Activated CD8-positive, alpha-beta memory T cell treated with anti-CD3 and anti-CD28 coated beads for 1 hour (primary cell): ENCODE measurements at regions not wholly inside any gene's neighbourhood (a gene's known extent, or its start where the extent isn't known, plus 50 kb on each side); places are given as distances from the start of the nearest gene placed in this dataset.

ENCODE experiments used
- DNase-seq, 2 donors: peaks; one replicate each; pipeline ENCODE4 v3.0.0-alpha.2; 2020; ENCODE audit warnings: low read depth in 1 of 2; ENCODE audit errors: extremely low read depth in 1 of 2

DNA sequence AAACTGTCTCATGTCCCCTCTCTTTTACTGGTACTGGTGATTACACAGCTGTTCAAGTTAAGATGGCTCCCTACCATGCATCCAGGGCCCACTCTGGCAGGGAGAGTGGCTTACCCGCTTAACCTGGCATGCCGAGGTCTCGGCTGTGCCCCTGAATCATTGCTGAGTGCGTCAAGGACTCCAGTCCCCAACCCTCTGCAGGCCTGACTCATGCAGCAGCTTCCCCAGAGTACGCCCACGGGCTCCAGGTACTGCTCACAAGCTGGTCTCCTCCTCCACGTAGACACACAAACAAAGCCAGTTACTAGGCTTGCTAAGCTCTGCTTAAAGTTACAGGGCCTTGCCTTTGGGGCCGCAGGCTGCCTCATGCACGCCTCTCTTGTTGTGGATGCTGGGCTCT, 447.4 kb downstream of the COG6 start:
- DNase-seq, result peak in 1 of 2 donors; percentile 36

DNA sequence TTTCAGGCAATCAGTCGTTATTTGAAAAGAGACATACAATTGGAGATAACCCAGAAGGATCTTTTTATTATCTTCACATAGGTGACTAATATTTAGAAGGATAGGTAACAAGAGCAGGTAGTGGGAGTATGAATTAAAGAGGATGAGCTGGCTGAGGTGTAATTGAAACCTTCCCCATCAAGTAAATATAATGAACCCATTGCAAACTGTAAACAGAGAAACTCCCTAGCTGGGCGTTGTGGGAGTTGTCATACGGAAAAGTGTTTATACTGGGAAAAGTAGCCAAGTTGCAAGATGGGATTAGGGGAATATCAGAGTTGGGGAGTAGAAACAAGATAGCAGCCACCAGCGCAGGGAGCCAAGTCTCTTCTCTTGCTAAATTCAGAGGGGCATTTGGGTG, 448.4 kb downstream of the COG6 start:
- no peak for DNase-seq

DNA sequence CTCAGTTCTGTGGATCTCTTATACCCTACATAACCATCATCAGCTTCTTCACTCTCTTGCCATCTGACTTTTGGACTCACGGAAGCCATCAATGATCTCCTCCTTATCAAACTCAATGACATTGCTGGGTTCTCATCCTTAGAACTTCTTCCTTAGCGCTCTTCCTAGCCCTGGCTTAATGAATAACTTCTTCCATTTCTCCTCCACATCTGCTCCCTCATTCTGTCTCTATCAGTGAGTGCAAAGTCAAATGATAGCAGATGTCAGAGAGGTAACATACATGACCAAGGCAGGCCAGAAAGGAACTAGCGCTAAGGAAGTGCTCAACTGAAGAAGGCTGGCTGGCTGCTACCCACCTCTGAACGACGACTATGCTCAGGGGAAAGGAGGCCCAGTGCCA, 449.8 kb downstream of the COG6 start:
- no peak for DNase-seq

DNA sequence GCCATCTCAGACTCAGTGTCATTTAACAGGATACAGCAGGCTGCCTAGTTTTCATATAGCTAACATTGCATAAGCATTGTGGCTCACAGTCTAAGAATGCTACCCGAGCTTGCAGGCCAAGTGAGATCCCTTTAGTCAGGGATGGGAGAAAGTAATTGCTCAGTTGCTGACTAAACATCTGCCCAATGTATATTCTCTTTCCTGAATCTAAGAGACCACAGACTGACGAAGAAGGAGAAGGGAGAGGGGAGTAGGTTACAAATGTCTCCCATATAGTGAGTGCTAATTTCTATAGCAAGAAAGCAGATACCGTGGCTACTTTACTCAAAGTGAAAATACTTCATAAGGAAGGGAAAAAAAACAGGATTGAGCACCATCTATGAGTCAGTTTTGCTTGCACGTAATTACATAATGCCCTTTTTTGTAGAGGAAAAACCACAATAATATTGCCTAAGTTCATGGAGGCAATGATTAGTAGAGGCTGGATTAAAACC, 453.9 kb downstream of the COG6 start:
- no peak for DNase-seq

DNA sequence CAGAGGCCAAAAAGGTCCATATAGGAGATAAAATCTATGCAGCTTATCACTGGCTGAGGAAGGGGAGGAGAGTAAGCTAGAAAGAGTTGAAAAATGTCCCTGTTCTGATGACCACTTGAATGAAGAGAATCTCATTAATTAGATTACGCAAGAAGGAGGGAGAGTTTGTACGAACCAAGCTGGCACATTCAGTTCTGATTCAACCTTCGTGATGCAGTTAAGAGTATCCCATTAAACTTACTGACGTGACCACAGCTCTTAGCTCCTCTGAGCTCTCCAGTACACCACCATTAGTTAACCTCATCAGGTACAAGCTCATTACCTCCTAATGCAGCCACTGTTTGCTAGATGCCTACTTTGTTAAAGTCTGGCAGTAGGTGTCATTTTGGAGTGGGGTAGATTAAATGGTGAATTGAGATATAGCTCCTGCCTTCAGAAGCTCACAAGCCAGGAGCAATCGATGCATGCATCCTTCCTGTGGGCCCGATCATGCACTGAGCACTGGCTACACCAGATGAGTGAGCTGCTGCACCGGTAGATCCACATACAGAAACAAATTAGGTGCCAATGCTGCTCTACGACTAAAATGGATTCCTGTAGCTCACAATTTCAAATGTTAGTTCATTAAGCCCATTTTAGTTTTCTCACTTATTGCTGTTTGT, 458.3 kb downstream of the COG6 start:
- no peak for DNase-seq

DNA sequence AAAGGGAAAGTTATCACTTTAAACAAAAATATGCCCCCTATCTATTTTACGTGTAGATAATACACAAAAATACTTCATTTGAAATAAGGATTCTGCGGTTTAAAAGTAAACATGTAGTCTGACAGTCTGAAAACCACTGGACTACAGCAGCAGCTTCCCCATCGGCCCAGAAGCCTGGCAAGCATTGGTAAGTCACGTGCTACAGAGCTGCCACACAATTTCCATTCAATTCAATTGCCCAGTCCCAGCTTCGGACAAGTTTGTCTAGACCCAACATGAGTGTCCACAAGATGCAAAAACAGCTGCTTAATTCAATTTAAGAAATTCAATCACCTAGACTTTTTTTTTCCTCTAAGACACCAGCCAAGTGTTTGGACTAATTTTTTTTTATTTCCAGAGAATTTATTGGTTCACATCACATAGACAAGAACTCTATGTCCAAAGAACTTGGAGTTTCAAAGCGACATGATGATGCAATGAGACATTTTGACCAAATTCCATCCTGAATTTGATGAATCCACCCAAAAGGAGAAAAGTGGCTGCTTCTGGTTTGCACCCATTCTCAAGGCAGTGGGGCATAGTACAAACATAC, 458.9 kb downstream of the COG6 start:
- no peak for DNase-seq

DNA sequence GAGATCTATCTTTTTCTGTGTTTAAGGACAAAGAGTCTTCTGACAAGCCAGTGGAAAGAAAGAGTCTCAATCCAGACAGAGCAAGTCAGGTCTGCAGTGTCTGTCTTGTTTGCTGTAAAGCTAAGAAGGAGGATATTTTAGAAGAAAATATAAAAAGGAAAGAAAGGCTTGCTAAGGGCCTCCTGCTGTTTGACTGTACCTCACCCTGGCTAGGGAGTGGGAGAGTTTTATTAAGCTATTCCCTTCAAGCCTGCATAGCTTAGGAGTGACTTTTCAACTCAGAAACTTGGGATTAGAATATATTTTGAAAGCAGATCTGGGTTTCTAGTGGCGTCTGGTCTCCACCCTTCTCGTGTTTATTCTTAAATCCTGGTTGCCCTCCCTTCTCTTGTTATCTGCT, 460.0 kb downstream of the COG6 start:
- no peak for DNase-seq

DNA sequence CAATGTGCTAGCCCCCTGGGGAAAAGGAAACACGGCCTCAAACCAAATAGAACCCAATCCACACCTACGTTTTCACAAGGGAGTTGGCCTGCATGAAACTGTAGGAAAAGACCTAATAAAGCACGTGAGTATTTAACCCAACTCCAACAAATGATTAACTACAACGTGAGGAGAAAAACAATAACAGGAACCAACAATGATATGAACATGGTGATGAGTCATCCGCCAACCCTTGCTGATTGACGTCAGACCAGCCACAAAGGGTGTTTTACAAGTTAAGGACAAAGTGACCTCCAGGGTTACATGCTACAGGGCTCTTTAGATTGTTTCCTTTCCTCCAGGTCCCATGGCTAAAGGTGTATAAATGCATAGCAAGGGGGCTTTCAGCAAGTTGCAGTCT, 460.5 kb downstream of the COG6 start:
- DNase-seq, result no peak

DNA sequence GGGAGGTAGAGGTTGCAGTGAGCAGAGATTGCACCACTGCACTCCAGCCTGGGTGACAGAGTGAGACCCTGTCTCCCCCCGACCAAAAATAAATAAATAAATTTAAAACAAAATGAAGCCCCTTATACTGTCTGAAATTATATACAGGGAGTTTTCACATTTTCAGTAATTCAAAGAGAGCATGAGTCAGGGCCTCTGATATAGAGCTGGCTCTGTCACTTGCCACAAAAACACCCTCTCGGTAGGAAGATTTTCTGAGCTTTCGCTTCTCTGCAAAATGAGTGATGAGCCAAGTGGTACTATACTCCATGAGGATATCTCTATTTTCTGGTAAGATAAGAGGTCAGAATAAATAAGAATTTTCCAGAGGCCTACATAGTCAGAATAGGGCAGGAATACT, 462.9 kb downstream of the COG6 start:
- DNase-seq, result no peak

DNA sequence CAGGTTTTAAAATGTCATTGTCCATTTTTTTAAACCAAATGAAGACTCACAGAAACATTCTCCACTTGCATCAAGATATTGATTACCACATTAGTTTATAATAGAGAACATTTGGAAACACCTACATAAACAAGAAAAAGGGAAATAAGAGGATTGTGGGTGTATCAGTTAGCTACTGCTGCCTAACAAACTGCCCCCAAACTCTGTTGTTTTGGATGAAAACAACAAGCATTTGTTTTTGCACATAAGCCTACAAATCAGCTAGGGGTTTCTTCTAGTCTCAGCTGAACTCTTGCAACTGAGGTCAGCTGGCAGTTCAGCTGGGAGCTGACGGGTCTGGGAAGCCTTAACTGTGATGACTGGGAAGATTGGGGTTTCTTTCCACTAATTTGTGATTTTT, 464.4 kb downstream of the COG6 start:
- no peak for DNase-seq

DNA sequence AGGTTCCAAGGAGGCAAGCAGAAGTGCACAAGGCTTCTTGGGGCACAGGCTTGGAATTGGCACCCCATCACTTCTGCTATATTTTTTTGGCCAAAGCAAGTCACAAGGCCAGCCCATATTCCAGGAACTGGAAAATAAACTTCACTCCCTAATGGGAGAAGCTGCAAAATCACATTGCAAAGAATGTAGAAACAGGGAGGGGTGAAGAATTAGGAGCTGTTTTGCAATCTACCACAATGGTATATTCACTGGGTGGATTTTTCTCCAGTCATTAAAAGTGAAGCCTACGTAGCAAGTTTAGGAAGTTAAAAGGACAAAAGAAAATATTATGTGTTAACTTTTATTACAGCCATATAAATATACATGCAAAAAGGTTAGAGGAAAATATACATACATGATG, 464.8 kb downstream of the COG6 start:
- no peak for DNase-seq

DNA sequence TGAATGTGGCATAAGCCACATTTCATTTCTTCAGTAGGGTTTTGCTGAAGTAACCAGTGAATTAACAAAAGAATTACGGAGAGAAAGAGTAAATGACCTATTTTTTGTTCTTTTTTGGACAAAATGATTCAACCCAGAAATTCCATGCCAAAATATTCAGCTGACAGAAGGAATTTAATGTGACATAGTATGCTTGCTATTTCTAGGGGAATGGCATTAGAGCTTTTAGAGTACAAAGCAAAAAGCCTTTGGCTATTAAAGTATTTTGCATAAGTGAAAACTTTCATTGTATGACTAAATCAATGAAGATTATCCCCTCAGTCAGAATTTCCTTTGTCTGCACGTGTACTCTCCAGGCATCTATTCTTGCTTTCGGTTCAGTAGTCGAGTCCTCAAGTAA, 465.3 kb downstream of the COG6 start:
- DNase-seq, result no peak

DNA sequence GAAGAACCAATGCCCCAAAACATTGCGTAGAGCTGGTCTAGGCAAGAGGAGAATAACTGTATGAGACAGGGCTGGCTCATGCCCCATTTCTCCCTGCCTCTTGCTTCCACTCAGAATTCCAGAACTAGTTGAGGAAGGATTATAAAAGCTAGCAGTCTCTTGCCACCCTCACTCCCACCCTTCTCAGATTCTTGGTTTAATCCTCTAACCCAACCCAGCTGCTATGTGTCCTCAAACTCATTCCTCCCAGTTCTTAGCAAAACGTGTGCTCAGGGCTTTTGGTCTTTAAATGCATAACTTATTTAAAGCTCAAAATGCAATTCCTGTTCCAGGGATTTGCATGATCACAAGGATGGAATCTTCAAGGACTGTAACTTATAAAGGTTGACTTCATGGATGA, 466.3 kb downstream of the COG6 start:
- no peak for DNase-seq

DNA sequence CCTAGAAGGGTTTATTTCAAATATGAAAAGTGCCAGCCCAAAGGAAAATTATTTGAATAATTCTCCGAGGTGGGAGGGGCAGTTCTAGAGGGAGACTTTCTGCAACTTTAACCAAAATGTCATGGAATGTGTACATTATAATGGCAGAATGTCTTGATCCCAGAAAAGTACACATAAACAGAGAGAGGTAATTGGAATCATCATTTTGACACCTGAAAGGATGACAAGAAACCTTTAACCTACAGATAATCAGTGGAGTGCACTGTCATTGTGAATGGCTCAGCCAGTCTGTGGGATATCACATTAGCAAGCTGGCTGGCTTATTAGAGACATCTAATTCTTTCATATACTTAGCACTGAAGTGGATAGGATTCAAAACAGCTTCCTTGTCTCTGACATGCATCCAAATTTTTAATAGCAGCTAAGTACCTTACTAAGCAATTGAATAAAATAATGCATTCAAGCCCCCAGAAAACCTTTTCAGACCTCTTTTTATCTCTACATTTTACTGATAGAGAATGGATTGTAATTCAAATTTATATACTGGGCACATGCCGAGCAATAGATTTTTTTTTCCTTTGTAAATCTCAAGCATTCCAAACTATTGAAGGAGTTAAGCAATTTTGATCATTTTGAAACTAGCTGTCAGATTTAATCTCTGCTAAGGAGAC, 468.6 kb downstream of the COG6 start:
- DNase-seq, result no peak

DNA sequence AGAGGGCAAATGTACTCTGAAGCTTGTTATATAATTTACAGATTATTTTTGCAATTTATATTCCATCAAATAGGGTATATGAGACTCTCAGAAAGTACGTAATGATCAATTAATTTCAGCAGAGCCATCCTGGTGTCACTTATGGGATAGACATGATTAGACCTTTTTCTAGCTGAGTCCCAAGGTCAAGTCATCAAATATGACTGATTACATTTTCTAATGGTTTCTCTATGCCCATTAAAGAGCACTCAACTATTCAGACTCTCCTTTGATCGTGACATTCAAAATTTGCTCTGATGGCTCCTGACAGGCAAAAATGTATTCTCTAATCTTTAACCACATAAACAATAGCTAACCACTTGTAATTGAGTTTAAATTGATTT, 469.2 kb downstream of the COG6 start:
- no peak for DNase-seq

DNA sequence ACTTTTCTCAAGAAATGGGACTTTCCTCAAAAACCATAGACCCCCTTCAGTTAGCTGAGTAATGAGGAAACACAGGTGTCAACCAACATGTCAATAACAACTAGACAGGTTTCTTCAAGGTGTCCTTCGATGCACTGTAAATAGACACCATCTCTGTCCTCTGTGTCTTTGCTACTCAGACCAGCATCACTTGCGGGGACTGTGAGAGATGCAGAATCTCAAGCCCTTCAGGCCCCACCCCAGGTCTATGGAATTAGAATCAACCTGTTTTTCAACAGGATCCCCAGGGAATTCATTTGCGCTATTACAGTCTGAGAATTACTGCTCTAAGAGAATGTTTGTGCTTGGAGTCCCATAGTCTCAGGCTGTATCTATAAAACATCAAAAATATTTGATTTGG, 469.9 kb downstream of the COG6 start:
- DNase-seq, result no peak

DNA sequence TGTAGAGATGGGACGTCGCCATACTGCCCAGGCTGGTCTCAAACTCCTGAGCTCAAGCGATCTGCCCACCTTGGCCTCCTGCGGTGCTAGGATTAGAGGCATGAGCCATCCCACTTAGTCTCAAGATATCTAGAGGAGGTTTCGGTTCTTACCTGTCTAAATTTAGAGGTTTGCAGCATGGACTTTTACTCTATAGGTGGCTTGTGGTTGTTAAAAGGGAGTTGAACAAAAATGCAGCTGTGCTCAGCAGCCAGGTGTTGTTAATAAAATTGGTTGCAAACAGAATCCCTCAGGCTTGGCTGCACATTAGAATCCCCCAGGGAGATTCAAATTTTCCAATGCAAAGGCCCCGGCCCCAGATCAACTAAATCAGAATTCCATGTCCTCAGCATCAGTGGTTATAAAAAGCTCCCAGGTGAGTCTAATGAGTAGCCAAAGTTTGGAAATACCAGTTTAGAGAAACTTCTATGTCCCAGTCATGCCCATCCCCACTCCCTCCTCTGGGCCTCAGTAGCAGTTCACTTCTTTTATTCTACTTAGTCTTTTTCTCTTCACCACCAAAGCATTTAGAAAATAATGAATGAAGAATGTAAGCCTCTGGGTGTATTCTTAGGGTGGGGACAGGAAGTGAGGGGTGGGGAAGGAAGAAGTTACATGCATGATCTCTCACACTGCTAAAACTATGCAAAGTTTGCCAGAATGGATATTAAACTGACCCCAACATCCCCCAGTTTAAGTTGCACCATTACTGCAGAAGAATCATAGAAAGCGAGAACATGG, 471.0 kb downstream of the COG6 start:
- no peak for DNase-seq

DNA sequence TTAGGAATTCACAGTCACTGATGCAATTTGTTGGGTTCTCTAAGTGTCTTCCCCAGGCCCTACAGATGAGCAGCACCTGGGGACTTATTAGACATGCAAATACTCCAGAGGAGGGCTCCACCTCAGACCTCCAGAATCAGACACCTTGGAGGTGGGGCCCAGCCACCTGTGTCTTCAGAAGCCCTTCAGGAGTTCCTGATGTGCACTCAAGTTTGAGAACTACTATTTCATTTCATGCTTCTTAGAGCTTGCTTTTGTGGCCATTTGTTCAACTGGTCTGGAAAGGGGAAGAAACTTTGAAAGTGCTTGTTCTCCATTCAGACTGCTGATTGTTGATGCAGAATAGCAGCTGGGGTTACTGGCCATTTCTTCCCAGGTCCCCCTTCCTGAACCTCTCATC, 472.0 kb downstream of the COG6 start:
- DNase-seq, result no peak

DNA sequence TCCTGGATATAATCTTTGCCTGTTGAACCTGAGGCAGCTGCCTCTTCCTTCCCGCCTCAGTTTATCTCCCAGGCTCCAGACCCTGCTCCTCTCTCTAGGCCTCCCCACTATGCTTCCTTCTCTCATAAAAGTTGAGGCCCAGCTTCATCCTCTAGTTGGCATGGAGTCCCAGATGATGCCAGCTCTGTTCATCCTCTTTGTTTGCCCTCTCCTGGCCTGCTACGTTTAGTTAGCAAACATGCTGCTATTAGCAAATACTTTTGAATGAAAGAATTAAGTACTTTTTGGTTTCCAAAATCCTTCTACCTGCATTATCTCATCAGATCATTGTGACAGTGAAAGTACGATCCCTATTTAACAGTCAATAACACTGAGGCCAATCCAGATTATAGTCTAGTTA, 472.5 kb downstream of the COG6 start:
- DNase-seq, result no peak

DNA sequence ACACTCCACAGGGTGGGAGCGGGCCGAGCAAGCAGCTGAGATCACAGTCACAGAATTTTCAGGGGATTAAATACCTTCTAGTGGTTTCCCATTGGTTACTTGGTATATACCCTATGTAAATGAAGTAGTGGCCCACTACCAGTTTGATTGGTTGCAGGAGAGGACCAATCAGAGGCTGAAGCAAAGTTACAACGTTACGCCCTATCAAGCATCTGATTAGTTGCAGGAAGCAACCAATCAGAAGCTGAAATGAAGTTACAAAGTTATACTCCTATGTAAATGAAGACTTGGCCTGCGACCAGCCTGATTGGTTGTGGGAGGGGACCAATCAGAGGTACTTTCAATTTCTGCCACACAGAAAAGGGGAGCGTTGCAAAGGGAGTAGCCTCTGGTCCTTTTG, 474.0 kb downstream of the COG6 start:
- DNase-seq, result no peak

DNA sequence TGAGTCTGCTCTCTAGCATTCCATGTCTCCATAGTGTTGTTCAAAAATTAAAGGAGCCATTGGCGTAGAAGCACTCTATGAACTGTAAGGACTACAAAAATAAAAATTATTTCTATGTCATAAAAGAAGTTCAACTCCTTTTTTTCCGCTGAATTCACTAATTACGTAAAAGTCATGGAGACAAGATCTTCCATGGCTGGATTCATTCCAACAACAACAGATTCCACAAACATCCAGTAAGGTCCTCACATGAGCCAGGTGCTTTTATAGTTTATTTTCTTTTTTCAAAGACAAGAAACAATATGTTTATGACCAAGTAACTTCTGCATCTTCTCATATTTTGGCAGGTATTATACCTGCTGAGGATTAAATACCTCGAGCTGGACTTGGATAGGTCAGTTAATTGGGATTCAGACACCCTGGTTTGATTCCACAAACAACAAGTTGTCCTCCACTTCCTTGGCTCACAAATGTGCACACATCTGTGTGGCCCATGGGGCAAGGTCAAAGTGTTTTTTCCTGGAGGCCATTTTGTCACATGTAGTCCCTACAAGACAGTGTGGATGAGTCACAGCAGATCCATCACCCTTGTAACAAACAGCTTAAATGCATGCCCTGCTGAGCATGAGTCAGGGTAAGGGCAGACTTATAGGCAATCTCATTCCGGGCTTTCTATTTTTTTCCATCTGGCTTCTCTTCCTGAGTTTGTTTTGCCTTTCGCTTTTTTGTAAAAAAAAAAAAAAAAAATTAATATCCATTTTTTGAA, 475.6 kb downstream of the COG6 start:
- DNase-seq, result no peak
